ENCODE measurements at regions not wholly inside any gene's neighbourhood (a gene's known extent, or its start where the extent isn't known, plus 50 kb on each side); places are given as distances from the start of the nearest gene placed in this dataset.
"Not testable (repeated sequence)": the region's sequence is repeated elsewhere in the genome, so short reads cannot be mapped to it uniquely, and the experiment has no call there.

DNA sequence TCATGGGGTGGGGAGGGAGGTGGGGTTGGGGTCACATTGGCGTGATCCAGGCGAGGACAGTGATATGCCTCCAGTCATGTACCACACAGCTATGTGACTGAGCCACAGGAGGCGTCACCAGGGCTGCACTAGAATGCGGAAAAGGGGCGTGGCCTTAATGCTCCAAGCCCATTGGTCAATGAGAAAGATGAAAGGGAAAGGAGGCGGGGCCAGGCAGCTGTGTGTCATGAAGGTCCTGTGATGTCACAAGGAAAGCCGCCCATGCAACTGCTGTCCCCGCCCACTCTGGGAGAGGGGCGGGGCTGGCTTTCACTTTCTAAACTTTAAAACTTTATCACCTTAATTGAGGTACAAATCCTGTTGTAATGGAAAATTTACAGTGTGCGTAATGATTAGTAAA, 89.4 kb upstream of the ADCY2 start:
- TF ChIP-seq, protein P1, sequence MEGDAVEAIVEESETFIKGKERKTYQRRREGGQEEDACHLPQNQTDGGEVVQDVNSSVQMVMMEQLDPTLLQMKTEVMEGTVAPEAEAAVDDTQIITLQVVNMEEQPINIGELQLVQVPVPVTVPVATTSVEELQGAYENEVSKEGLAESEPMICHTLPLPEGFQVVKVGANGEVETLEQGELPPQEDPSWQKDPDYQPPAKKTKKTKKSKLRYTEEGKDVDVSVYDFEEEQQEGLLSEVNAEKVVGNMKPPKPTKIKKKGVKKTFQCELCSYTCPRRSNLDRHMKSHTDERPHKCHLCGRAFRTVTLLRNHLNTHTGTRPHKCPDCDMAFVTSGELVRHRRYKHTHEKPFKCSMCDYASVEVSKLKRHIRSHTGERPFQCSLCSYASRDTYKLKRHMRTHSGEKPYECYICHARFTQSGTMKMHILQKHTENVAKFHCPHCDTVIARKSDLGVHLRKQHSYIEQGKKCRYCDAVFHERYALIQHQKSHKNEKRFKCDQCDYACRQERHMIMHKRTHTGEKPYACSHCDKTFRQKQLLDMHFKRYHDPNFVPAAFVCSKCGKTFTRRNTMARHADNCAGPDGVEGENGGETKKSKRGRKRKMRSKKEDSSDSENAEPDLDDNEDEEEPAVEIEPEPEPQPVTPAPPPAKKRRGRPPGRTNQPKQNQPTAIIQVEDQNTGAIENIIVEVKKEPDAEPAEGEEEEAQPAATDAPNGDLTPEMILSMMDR (IDR thresholded peaks at IDR 0.05; ENCODE audit: low read length): not testable (repeated sequence)
- TF ChIP-seq EZH2 (IDR thresholded peaks at IDR 0.05; ENCODE audit: borderline replicate concordance, low read length): not testable (repeated sequence)
